Endothelial cell of umbilical vein (primary cell): ENCODE measurements at regions not wholly inside any gene's neighbourhood (a gene's known extent, or its start where the extent isn't known, plus 50 kb on each side); places are given as distances from the start of the nearest gene placed in this dataset.

ENCODE experiments used
- BruUV-seq: library from RNA; stranded (reverse); fragments of 400-500 nt; replicated peaks from 2 replicates; lab custom pipeline; 2021; lab: Mats Ljungman, UMichigan
- CTCF ChIA-PET: fragments of 300-600, 350-600 bp; sonication (Branson Sonifier 250); formaldehyde crosslinking; loops from one replicate; lab custom pipeline; 2021; ENCODE audit warnings: antibody characterized with exemption, inconsistent platforms; lab: Charles Lee
- POLR2A ChIA-PET: fragments of 300-600, 350-600 bp; sonication (Branson Sonifier 250); formaldehyde crosslinking; loops from one replicate; lab custom pipeline; 2021; ENCODE audit warnings: antibody characterized with exemption, inconsistent platforms; lab: Charles Lee
- DNase-seq: peaks from one replicate; pipeline ENCODE4 v3.0.0-alpha.2; 2011; ENCODE audit warnings: low read depth, low spot score
- FAIRE-seq: peaks from 2 replicates; lab custom pipeline; 2011; peaks lifted over from hg19 to GRCh38; lab: Jason Lieb, UNC
- H2AFZ ChIP-seq: 2 replicates; pipeline ENCODE4 v1.6.0; 2012; ENCODE audit warnings: low read depth, low read length, control low read depth, inconsistent platforms
- H3K27ac ChIP-seq: 2 replicates; pipeline ENCODE4 v1.5.1; 2011; ENCODE audit warnings: low read depth, mild to moderate bottlenecking, control low read depth, low read length, moderate library complexity; ENCODE audit not compliant: insufficient read depth
- H3K27me3 ChIP-seq, 2 experiments: 2 replicates each; pipeline versions ENCODE4 v1.6.0 to v1.6.1; 2011; ENCODE audit warnings: low read length in 2 of 2, mixed read lengths in 1 of 2; ENCODE audit not compliant: control insufficient read depth in 2 of 2, insufficient read depth in 2 of 2
- H3K36me3 ChIP-seq, 2 experiments: 2 replicates in 1 of 2; 3 replicates in 1 of 2; pipeline ENCODE4 v1.5.1; 2011; ENCODE audit warnings: low read length in 2 of 2, mild to moderate bottlenecking in 1 of 2, moderate library complexity in 1 of 2; ENCODE audit not compliant: control insufficient read depth in 2 of 2, insufficient read depth in 2 of 2; ENCODE audit errors: extremely low read depth in 1 of 2
- H3K4me1 ChIP-seq: 3 replicates; pipeline ENCODE4 v1.5.1; 2011; ENCODE audit warnings: mild to moderate bottlenecking, low read length; ENCODE audit not compliant: control insufficient read depth, insufficient read depth; ENCODE audit errors: extremely low read depth
- H3K4me2 ChIP-seq: 2 replicates; pipeline ENCODE4 v1.6.1; 2011; ENCODE audit warnings: low read length, control low read depth, mixed read lengths; ENCODE audit not compliant: insufficient read depth
- H3K4me3 ChIP-seq, 3 experiments: fragments of 200-600 bp in 1 of 3; sonication (generic), shearing (Covaris generic) in 1 of 3; replicated peaks in 1 of 3; 2 replicates each; pipeline ENCODE4 v1.5.1; 2011 to 2016; ENCODE audit warnings: control low read depth in 3 of 3, low read length in 3 of 3, mild to moderate bottlenecking in 2 of 3, inconsistent platforms in 1 of 3, low read depth in 1 of 3, moderate library complexity in 1 of 3; ENCODE audit not compliant: insufficient read depth in 1 of 3
- H3K79me2 ChIP-seq: 2 replicates; pipeline ENCODE4 v1.6.0; 2012; ENCODE audit warnings: low read length, inconsistent platforms; ENCODE audit not compliant: control insufficient read depth, insufficient read depth
- H3K9ac ChIP-seq: replicated peaks from 2 replicates; pipeline ENCODE3; 2011; ENCODE audit warnings: low read length, control low read depth; ENCODE audit not compliant: insufficient read depth; ENCODE audit errors: extremely low read depth
- H3K9me1 ChIP-seq: replicated peaks from 3 replicates; pipeline ENCODE4 v1.6.0; 2011; ENCODE audit warnings: mild to moderate bottlenecking, low read length; ENCODE audit not compliant: control insufficient read depth, insufficient read depth; ENCODE audit errors: extremely low read depth
- H3K9me3 ChIP-seq: replicated peaks from 2 replicates; pipeline ENCODE4 v1.5.1; 2012; ENCODE audit warnings: low read length, inconsistent platforms; ENCODE audit not compliant: control insufficient read depth, insufficient read depth
- H4K20me1 ChIP-seq: replicated peaks from 2 replicates; pipeline ENCODE3; 2011; ENCODE audit warnings: mild to moderate bottlenecking, low read length; ENCODE audit not compliant: control insufficient read depth, insufficient read depth; ENCODE audit errors: extremely low read depth
- CTCF ChIP-seq, 2 donors: IDR thresholded peaks; 1 replicate in 1 of 2; 2 replicates in 1 of 2; pipeline ENCODE4 v1.5.1; 2011; ENCODE audit warnings: low read length in 2 of 2, mild to moderate bottlenecking in 2 of 2, moderate library complexity in 2 of 2, control low read depth in 1 of 2, inconsistent platforms in 1 of 2, low read depth in 1 of 2; ENCODE audit not compliant: insufficient read depth in 1 of 2; ENCODE audit errors: extremely low read depth in 1 of 2
- FOS ChIP-seq: IDR thresholded peaks from 2 replicates; pipeline ENCODE4 v1.6.1; 2011; ENCODE audit warnings: mild to moderate bottlenecking, low read length, moderate library complexity, borderline replicate concordance; ENCODE audit not compliant: insufficient read depth
- GATA2 ChIP-seq: IDR thresholded peaks from 2 replicates; pipeline ENCODE4 v1.7.0; 2011; ENCODE audit warnings: low read depth, mild to moderate bottlenecking, moderate library complexity, mixed read lengths, low read length; ENCODE audit not compliant: insufficient read length, insufficient read depth
- JUN ChIP-seq: IDR thresholded peaks from 2 replicates; pipeline ENCODE4 v1.6.1; 2011; ENCODE audit warnings: borderline replicate concordance, low read depth; ENCODE audit not compliant: insufficient read length, insufficient read depth
- MAX ChIP-seq: IDR thresholded peaks from 2 replicates; pipeline ENCODE4 v1.6.1; 2011; ENCODE audit not compliant: insufficient read depth, insufficient read length
- MYC ChIP-seq: IDR thresholded peaks from one replicate; pipeline ENCODE4 v1.6.1; 2011; ENCODE audit warnings: mild to moderate bottlenecking, low read depth, low read length
- POLR2A ChIP-seq: IDR thresholded peaks from 2 replicates; pipeline ENCODE4 v1.6.1; 2012; ENCODE audit warnings: low read depth, mild to moderate bottlenecking, control low read depth, low read length
- POLR2AphosphoS5 ChIP-seq: IDR thresholded peaks from 2 replicates; pipeline ENCODE4 v1.6.1; 2012; ENCODE audit warnings: low read depth, mild to moderate bottlenecking, control low read depth, low read length, moderate library complexity; ENCODE audit not compliant: insufficient read depth
- dilution Hi-C: fragments of 300-500 bp; cut with MboI; formaldehyde crosslinking; loops from one replicate; pipeline ENCODE4 v1.15.0; 2019; ENCODE audit warnings: low sequenced_read_pairs; ENCODE audit not compliant: extremely low pct_ligation_motif_present
- intact Hi-C: fragments of 100-400 bp; cut with micrococcal nuclease; formaldehyde crosslinking; loops from one replicate; pipeline ENCODE4 v1.10.0; 2022

GRCh38 chr4:181562399-181562798 is 680.8 kb upstream of the TENM3 start:
- H3K27me3 ChIP-seq: no peaks in the 10 kb centered on the region
- FAIRE-seq: no peak
- H3K9me3 ChIP-seq: no peaks in the 10 kb centered on the region
- H3K4me3 ChIP-seq: no peak overlapping the region
- dilution Hi-C loops: no loop called here
- H2AFZ ChIP-seq: no peak overlapping the region
- no peaks in the 10 kb centered on the region for H3K79me2 ChIP-seq
- ChIA-PET CTCF (no interaction called here), POLR2A (no interaction called here)
- no peaks in the 10 kb centered on the region for H3K36me3 ChIP-seq
- no peak for DNase-seq
- H3K27ac ChIP-seq: no peak overlapping the region
- H3K4me2 ChIP-seq: no peak overlapping the region
- no peak overlapping the region for H3K9ac ChIP-seq
- no peak for TF ChIP-seq MYC
- TF ChIP-seq JUN: no peak
- no peak for TF ChIP-seq CTCF (IDR thresholded peaks at IDR 0.05; ENCODE audit: extremely low read depth in 1 of 2, insufficient read depth in 1 of 2, low read depth in 1 of 2, low read length in 2 of 2)
- no peak for TF ChIP-seq GATA2
- TF ChIP-seq MAX: no peak
- H3K9me1 ChIP-seq: no peaks in the 10 kb centered on the region
- no TSS peak for BruUV-seq
- H4K20me1 ChIP-seq: no peaks in the 10 kb centered on the region
- intact Hi-C loops: no loop called here
- no peaks in the 10 kb centered on the region for H3K4me1 ChIP-seq

GRCh38 chr4:181564625-181565024 is 678.6 kb upstream of the TENM3 start:
- Histone ChIP-seq H3K9me3 (no peaks in the 10 kb centered on the region), H3K9ac (no peak overlapping the region), H3K27ac (no peak overlapping the region), H3K4me3 (no peak overlapping the region), H3K27me3 (no peaks in the 10 kb centered on the region), H3K4me1 (no peaks in the 10 kb centered on the region), H2AFZ (no peak overlapping the region), H3K36me3 (no peaks in the 10 kb centered on the region), H3K79me2 (no peaks in the 10 kb centered on the region), H3K4me2 (no peak overlapping the region), H3K9me1 (no peaks in the 10 kb centered on the region), H4K20me1 (no peaks in the 10 kb centered on the region)
- intact Hi-C loops (no loop called here), dilution Hi-C loops (no loop called here)
- no peak for DNase-seq
- FAIRE-seq: no peak
- POLR2A ChIA-PET: no interaction called here
- CTCF ChIA-PET: no interaction called here
- BruUV-seq: no TSS peak
- TF ChIP-seq FOS (no peak), POLR2A (no peak), POLR2AphosphoS5 (no peak), MAX (no peak)
